Left forelimb (tissue), 1 donor: ENCODE measurements at regions not wholly inside any gene's neighbourhood (a gene's known extent, or its start where the extent isn't known, plus 50 kb on each side); places are given as distances from the start of the nearest gene placed in this dataset.
A peak's percentile ranks its signal among the peaks of the same experiment; 100 is the strongest.
"Not testable (repeated sequence)": the region's sequence is repeated elsewhere in the genome, so short reads cannot be mapped to it uniquely, and the experiment has no call there.

Experiments used
- DNase-seq: peaks from one replicate; pipeline ENCODE4 v3.0.0-alpha.2; 2018; ENCODE audit warnings: low spot score

- not testable (repeated sequence) for DNase-seq
Measured at GRCh38 chr5:71822065-71822464, 103.0 kb downstream of the CARTPT start.

- no peak for DNase-seq
Measured at GRCh38 chr5:71825992-71826391, 106.9 kb downstream of the CARTPT start.

- DNase-seq, result no peak
Measured at GRCh38 chr5:71828291-71829040, 109.4 kb downstream of the CARTPT start.

GRCh38 chr5:71829206-71829605 is 110.1 kb downstream of the CARTPT start:
- DNase-seq, result no peak

GRCh38 chr5:71830681-71831539 is 111.8 kb downstream of the CARTPT start:
- DNase-seq, result peak; percentile 79

- DNase-seq, result no peak
Measured at GRCh38 chr5:71832812-71833715, 114.0 kb downstream of the CARTPT start.

- DNase-seq, result no peak
Measured at GRCh38 chr5:71834601-71835000, 115.5 kb downstream of the CARTPT start.

GRCh38 chr5:71836084-71836483 is 117.0 kb downstream of the CARTPT start:
- DNase-seq, result no peak

GRCh38 chr5:71836559-71837112 is 117.6 kb downstream of the CARTPT start:
- DNase-seq, result no peak

- DNase-seq, result no peak
Measured at GRCh38 chr5:71838286-71838685, 119.2 kb downstream of the CARTPT start.

- DNase-seq, result no peak
Measured at GRCh38 chr5:71839096-71839884, 120.2 kb downstream of the CARTPT start.

- no peak for DNase-seq
Measured at GRCh38 chr5:71841107-71841506, 122.0 kb downstream of the CARTPT start.

- no peak for DNase-seq
Measured at GRCh38 chr5:71843111-71843510, 124.0 kb downstream of the CARTPT start.

GRCh38 chr5:71844862-71845261 is 125.8 kb downstream of the CARTPT start:
- no peak for DNase-seq

- DNase-seq, result no peak
Measured at GRCh38 chr5:71859515-71859914, 140.4 kb downstream of the CARTPT start.

- DNase-seq, result no peak
Measured at GRCh38 chr5:71860048-71860447, 141.0 kb downstream of the CARTPT start.

- no peak for DNase-seq
Measured at GRCh38 chr5:71861682-71862081, 142.6 kb downstream of the CARTPT start.

GRCh38 chr5:71862087-71862486 is 143.0 kb downstream of the CARTPT start:
- DNase-seq, result no peak

GRCh38 chr5:71862507-71863060 is 143.5 kb downstream of the CARTPT start:
- DNase-seq, result no peak

- DNase-seq, result no peak
Measured at GRCh38 chr5:71864730-71865601, 145.9 kb downstream of the CARTPT start.
